Endothelial cell of umbilical vein (primary cell): ENCODE measurements at regions not wholly inside any gene's neighbourhood (a gene's known extent, or its start where the extent isn't known, plus 50 kb on each side); places are given as distances from the start of the nearest gene placed in this dataset.

ENCODE experiments used
- EZH2 ChIP-seq: IDR thresholded peaks from 2 replicates; pipeline ENCODE4 v1.6.1; 2012; ENCODE audit warnings: borderline replicate concordance, low read depth, mild to moderate bottlenecking, moderate library complexity, low read length, inconsistent platforms; ENCODE audit not compliant: severe bottlenecking
- FOS ChIP-seq: IDR thresholded peaks from 2 replicates; pipeline ENCODE4 v1.6.1; 2011; ENCODE audit warnings: mild to moderate bottlenecking, low read length, moderate library complexity, borderline replicate concordance; ENCODE audit not compliant: insufficient read depth
- MYC ChIP-seq: IDR thresholded peaks from one replicate; pipeline ENCODE4 v1.6.1; 2011; ENCODE audit warnings: mild to moderate bottlenecking, low read depth, low read length
- POLR2A ChIP-seq: IDR thresholded peaks from 2 replicates; pipeline ENCODE4 v1.6.1; 2012; ENCODE audit warnings: low read depth, mild to moderate bottlenecking, control low read depth, low read length
- POLR2AphosphoS5 ChIP-seq: IDR thresholded peaks from 2 replicates; pipeline ENCODE4 v1.6.1; 2012; ENCODE audit warnings: low read depth, mild to moderate bottlenecking, control low read depth, low read length, moderate library complexity; ENCODE audit not compliant: insufficient read depth
- TF ChIP-seq, protein P1 (sequence below), 2 donors: IDR thresholded peaks; 1 replicate in 1 of 2; 2 replicates in 1 of 2; pipeline ENCODE4 v1.5.1; 2011; ENCODE audit warnings: low read length in 2 of 2, mild to moderate bottlenecking in 2 of 2, moderate library complexity in 2 of 2, control low read depth in 1 of 2, inconsistent platforms in 1 of 2, low read depth in 1 of 2; ENCODE audit not compliant: insufficient read depth in 1 of 2; ENCODE audit errors: extremely low read depth in 1 of 2
- TF ChIP-seq, protein P2 (sequence below): IDR thresholded peaks from 2 replicates; pipeline ENCODE4 v1.6.1; 2011; ENCODE audit not compliant: insufficient read depth, insufficient read length

DNA sequence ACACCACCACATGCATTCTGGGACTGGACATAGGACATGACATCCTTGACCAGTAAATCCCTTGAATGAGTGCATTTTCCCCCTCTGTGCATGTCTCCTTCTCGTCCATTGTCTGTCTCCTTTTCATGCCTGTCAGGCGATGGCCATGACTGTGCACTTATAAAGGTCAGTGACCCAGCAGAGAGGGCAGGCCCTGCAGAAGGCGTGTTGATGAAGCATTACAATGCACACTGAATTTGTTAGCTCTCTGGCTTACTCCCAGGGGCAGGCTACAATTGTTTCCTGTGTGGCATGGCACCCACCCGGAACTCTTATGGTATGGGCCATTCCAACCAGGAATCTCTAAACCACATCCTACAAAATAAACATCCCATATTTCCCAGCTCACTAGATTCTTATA, 71.1 kb downstream of the SAMD9 start:
- TF ChIP-seq, protein P1, sequence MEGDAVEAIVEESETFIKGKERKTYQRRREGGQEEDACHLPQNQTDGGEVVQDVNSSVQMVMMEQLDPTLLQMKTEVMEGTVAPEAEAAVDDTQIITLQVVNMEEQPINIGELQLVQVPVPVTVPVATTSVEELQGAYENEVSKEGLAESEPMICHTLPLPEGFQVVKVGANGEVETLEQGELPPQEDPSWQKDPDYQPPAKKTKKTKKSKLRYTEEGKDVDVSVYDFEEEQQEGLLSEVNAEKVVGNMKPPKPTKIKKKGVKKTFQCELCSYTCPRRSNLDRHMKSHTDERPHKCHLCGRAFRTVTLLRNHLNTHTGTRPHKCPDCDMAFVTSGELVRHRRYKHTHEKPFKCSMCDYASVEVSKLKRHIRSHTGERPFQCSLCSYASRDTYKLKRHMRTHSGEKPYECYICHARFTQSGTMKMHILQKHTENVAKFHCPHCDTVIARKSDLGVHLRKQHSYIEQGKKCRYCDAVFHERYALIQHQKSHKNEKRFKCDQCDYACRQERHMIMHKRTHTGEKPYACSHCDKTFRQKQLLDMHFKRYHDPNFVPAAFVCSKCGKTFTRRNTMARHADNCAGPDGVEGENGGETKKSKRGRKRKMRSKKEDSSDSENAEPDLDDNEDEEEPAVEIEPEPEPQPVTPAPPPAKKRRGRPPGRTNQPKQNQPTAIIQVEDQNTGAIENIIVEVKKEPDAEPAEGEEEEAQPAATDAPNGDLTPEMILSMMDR (IDR thresholded peaks at IDR 0.05; ENCODE audit: extremely low read depth in 1 of 2, insufficient read depth in 1 of 2, low read depth in 1 of 2, low read length in 2 of 2): no peak
- TF ChIP-seq FOS (no peak), EZH2 (no peak), POLR2A (no peak), POLR2AphosphoS5 (no peak), MYC (no peak)
- TF ChIP-seq, protein P2, sequence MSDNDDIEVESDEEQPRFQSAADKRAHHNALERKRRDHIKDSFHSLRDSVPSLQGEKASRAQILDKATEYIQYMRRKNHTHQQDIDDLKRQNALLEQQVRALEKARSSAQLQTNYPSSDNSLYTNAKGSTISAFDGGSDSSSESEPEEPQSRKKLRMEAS: no peak
